ENCODE measurements at regions not wholly inside any gene's neighbourhood (a gene's known extent, or its start where the extent isn't known, plus 50 kb on each side); places are given as distances from the start of the nearest gene placed in this dataset.

DNA sequence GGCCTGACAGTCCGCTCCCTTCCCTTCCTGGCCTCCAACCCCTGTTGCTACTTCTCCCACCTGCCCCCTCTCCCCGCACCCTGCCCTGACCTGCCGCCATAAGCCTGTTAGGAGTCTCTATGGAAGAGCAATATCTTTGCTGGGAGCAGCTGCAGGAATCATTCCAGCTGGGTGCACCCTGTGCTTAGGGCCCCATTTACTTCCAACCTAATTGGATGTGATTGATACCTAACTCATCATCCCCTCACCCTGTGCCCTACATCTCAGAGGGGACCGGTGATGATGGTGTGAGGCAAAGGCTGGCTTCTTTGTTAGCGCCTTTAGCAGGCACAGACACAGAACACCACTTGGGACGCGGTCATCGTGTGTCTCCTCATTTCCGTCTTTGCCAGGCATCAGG is 80.0 kb upstream of the FAM180A start:
- DNase-seq (ENCODE audit: low read depth) = no peak

DNA sequence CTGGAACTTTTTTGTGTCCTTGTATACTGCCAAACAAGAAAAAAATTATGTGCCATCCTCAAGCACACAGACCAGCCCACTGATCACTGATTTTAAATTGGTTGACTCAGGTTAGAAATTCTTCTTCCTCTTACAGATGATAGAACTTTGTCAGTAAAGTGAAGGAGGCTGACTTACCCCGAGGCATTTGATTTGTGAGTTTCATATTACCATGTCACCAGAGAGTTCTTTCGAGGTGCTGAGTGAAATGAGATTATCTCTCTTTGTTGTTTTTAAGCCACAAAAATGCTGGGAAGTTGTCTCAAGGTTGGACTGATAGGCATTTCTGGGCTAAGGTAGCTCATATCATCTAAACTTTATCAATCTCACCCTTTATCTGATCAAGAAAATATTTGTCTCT is 78.8 kb upstream of the FAM180A start:
- DNase-seq (ENCODE audit: low read depth) = no peak

DNA sequence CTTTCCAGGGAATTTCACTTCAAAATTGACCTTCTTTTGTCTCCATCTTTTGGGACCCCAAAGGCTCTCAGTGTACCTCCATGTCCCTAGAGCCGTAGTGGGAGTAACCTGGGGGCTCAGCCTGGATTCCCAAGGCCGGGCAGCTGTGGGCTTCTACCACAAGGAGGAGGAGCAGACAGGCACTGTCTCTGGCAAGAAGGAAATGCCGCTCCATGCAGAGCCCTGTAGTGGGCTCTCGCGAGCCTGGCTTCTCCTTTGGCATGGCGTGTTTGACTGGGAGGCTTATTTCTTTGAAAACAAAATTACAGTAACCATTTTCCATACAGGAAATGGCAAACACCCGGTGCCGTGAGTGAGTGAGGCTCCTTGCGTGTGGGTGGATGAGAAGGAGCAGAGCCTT is 76.8 kb upstream of the FAM180A start:
- DNase-seq (ENCODE audit: low read depth) = no peak

DNA sequence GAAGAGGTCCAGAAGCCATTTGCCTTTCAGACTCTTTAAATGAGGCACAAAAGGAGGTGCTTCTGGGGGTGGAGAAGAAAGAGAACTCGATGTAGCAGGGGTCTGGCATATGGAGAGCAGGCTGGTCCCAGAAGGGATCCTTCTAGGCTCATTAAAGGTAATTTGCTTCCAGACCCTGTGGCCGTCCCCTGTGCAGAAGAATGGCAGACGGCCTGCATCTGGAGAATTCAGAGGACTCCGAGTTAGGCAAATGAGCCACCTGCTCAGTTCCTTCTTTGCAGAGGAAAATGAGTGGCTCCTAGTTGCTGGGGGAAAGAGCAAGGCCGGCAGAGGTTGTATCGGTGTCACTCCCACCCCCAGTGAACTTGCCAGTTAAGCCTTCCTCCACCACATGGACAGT is 73.8 kb upstream of the FAM180A start:
- DNase-seq (ENCODE audit: low read depth) = no peak

GRCh38 chr7:135817583-135817982 is 69.0 kb upstream of the FAM180A start:
- DNase-seq (ENCODE audit: low read depth) = no peak

GRCh38 chr7:135815033-135815432 is 66.4 kb upstream of the FAM180A start:
- DNase-seq (ENCODE audit: low read depth) = no peak

- no peak for DNase-seq (ENCODE audit: low read depth)
Observed at GRCh38 chr7:135812148-135812547, 63.5 kb upstream of the FAM180A start.

DNA sequence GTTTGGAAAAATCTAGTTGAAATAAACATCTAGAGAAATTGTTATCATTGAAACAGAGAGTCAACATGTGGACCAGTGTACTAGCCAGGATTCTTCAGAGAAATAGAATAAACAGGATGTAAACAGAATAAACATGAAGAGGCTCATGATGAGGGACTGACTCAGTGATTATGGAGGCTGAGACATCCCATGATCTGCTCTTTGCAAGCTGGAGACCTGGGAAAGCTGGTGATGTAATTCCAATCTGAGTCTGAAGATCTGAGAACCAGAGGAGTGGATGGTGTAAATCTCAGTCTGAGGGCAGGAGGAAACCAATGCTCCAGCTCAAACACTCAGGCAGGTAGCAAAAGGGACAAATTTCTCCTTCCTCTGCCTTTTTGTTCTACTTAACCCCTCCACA is 62.9 kb upstream of the FAM180A start:
- DNase-seq (ENCODE audit: low read depth) = no peak

DNA sequence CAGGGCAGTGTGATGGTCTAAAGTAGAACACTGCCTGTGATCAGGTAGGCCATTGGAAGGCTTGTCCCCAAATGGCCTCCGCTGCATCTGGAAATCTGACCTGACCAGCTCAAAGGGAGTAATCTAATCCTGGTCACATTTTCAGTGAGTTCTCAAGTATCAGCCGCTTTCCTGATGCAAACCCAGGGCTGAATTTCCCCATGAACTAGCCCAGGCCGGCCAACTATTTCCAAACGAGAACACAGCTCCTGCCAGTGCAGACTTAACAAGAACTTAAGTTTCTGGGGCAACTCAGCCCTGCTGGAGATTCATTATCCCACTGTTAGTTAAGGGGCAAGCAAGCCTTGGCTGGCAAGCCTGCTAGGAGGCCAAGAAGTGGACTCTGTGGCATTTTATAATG is 59.6 kb upstream of the FAM180A start:
- no peak for DNase-seq (ENCODE audit: low read depth)

DNA sequence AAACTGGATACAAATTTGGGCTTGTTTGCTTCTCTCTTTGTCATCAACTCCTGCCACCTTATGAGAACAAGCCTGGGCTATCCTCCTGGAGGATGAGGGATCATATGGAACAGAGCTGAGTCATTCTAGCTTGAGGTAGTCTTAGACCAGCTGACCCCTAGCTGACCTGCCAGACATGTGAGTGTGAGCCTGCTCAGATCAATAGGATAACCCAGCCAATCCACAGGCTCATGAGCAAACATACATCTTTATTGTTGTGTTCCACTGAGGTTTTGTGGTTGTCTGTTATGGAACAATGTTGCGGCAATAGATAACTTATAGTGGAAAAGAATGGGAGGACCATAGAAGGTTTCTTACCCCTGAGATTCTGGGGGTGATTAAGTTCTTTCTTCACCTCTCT is 54.5 kb upstream of the FAM180A start:
- DNase-seq (ENCODE audit: low read depth) = no peak

GRCh38 chr7:135802697-135803096 is 54.1 kb upstream of the FAM180A start:
- no peak for DNase-seq (ENCODE audit: low read depth)

DNA sequence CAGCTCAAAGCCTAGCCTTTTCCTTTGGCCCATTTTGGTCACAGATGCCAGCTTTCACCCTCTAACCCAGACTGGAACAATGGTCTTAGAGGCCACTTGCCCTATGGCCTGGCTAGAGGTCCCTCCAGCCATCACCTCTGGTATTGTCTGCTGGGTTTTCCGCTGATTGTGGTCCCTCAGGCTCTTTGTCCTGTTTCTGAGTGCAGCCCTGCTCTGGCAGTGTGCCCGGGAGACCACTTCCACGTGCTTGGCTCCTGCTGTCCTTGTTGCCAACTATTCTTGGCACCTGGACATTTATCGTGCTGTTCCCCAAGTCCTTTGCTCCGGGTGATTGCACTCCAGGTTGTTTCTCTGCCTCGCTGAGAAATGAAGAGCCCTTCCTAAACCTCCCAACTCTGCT is 53.3 kb upstream of the FAM180A start:
- DNase-seq (ENCODE audit: low read depth) = no peak

DNA sequence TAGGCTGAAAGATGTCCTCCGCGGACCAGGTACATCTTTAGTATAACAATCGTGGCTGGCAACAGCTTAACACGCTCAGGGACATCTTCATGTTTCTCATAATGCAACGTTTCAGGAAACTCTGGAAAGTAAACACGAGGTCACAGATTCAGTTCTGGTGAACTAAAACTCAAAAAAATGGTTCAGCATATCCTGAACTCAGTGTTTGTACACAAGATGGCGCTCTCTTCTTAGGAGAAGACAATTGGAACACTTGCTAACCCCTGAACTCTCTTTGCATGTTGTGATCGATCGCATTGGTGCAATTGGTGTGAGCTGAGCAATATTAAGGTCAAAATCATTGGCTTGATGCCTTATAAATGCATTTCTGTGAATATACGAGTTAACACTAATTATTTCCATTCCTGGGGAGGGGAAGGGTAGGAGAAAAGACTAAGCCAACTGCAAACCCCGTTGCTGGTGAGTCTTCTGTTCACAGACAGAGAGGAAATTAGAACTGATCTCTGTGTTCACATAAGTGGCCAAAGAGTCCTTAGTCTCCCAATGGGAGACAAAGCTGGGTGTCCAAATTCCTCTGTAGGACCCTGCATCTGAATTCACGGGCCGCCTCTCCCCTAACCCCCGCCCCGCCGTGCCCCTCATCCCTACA is 52.6 kb upstream of the FAM180A start:
- DNase-seq (ENCODE audit: low read depth) = peak; percentile 4

- DNase-seq (ENCODE audit: low read depth) = no peak
Observed at GRCh38 chr7:135800560-135800959, 51.9 kb upstream of the FAM180A start.

- DNase-seq (ENCODE audit: low read depth) = no peak
Observed at GRCh38 chr7:135799881-135800280, 51.3 kb upstream of the FAM180A start.

Data from T follicular helper cell (primary cell).